Mesendoderm (in vitro differentiated cells): ENCODE measurements at regions not wholly inside any gene's neighbourhood (a gene's known extent, or its start where the extent isn't known, plus 50 kb on each side); places are given as distances from the start of the nearest gene placed in this dataset.
A peak's percentile ranks its signal among the peaks of the same experiment; 100 is the strongest.

Source experiments
- DNase-seq: peaks from one replicate; pipeline ENCODE4 v3.0.0; 2013
- H2AK5ac ChIP-seq: 2 replicates; pipeline ENCODE4 v1.6.1; 2013; ENCODE audit warnings: low read length, inconsistent platforms
- H2BK120ac ChIP-seq: 2 replicates; pipeline ENCODE4 v1.6.1; 2013; ENCODE audit warnings: low read depth, mild to moderate bottlenecking, low read length, moderate library complexity, mixed read lengths
- H2BK15ac ChIP-seq: replicated peaks from 2 replicates; pipeline ENCODE4 v1.6.1; 2013; ENCODE audit warnings: low read depth, mild to moderate bottlenecking, moderate library complexity
- H2BK5ac ChIP-seq: 2 replicates; pipeline ENCODE4 v1.6.1; 2013; ENCODE audit warnings: low read length, inconsistent platforms
- H3K18ac ChIP-seq: 2 replicates; pipeline ENCODE4 v1.6.1; 2013; ENCODE audit warnings: mild to moderate bottlenecking, low read length, mixed read lengths
- H3K23ac ChIP-seq: one replicate; pipeline ENCODE4 v1.6.1; 2013; ENCODE audit warnings: low read length
- H3K27ac ChIP-seq: 2 replicates; pipeline ENCODE4 v1.5.1; 2013; ENCODE audit warnings: low read depth, mild to moderate bottlenecking, inconsistent platforms, low read length, moderate library complexity
- H3K27me3 ChIP-seq: 2 replicates; pipeline ENCODE4 v1.6.1; 2013; ENCODE audit warnings: low read length, control low read depth, mild to moderate bottlenecking, inconsistent platforms; ENCODE audit not compliant: insufficient read depth, poor library complexity
- H3K36me3 ChIP-seq: 2 replicates; pipeline ENCODE4 v1.6.1; 2013; ENCODE audit warnings: low read length, inconsistent platforms; ENCODE audit not compliant: control insufficient read depth, insufficient read depth
- H3K4ac ChIP-seq: one replicate; pipeline ENCODE4 v1.6.1; 2013; ENCODE audit warnings: low read depth, mild to moderate bottlenecking, low read length, moderate library complexity
- H3K4me1 ChIP-seq: 2 replicates; pipeline ENCODE4 v1.6.1; 2013; ENCODE audit warnings: low read depth, low read length, inconsistent platforms; ENCODE audit not compliant: control insufficient read depth
- H3K4me2 ChIP-seq: 2 replicates; pipeline ENCODE4 v1.6.1; 2013; ENCODE audit warnings: low read length
- H3K4me3 ChIP-seq: 2 replicates; pipeline ENCODE4 v1.5.1; 2013; ENCODE audit warnings: mild to moderate bottlenecking, low read length
- H3K56ac ChIP-seq: one replicate; pipeline ENCODE4 v1.6.1; 2013; ENCODE audit warnings: low read length
- H3K79me1 ChIP-seq: 2 replicates; pipeline ENCODE4 v1.6.1; 2013; ENCODE audit warnings: low read length, inconsistent platforms
- H3K79me2 ChIP-seq: 2 replicates; pipeline ENCODE4 v1.6.1; 2013; ENCODE audit warnings: mild to moderate bottlenecking, low read length; ENCODE audit not compliant: control insufficient read depth, insufficient read depth
- H3K9ac ChIP-seq: 2 replicates; pipeline ENCODE4 v1.6.1; 2013; ENCODE audit warnings: low read length, inconsistent platforms
- H4K5ac ChIP-seq: one replicate; pipeline ENCODE4 v1.6.1; 2013; ENCODE audit warnings: low read length
- H4K8ac ChIP-seq: one replicate; pipeline ENCODE4 v1.6.1; 2013; ENCODE audit warnings: low read depth, mild to moderate bottlenecking, control low read depth, low read length, moderate library complexity
- WGBS: extraction: QIAGEN DNeasy Blood & Tissue Kit; methylation state at CpG from one replicate; pipeline ENCODE4 v1.1.7; 2013; ENCODE audit warnings: low lambda C conversion rate, missing lambda C conversion rate; ENCODE audit not compliant: insufficient coverage; ENCODE audit errors: extremely low coverage; 5-methylcytosine and 5-hydroxymethylcytosine counted together

DNA sequence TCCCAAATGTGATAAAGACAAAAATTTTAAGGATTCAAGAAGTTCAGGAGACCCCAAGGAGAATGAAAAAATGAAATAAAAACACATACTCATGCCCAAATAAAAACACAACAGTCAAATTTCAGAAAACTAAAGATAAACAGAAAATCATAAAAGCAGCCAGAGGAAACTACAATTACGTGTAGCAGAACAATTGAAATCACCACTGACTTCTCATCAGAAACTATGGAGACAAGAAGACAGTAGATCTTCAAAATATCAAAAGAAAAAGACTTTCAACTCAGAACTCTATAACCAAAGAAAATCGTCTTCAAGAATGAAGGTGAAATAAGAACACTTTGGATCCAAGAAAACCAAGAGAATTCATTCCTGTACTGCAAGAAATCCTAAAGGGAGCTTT is 54.9 kb downstream of the DIO3 start:
- Histone ChIP-seq H3K79me1 (no peaks in the 10 kb centered on the region), H3K23ac (no peak overlapping the region), H3K36me3 (no peaks in the 10 kb centered on the region), H4K5ac (no peak overlapping the region), H3K27ac (no peak overlapping the region), H3K79me2 (no peaks in the 10 kb centered on the region), H3K56ac (no peak overlapping the region), H3K9ac (no peak overlapping the region), H2BK15ac (no peak overlapping the region), H3K4me1 (no peaks in the 10 kb centered on the region), H3K27me3 (no peaks in the 10 kb centered on the region), H4K8ac (no peak overlapping the region), H3K4me3 (no peak overlapping the region), H3K18ac (no peak overlapping the region), H2BK120ac (no peak overlapping the region), H3K4ac (no peak overlapping the region), H3K4me2 (no peak overlapping the region), H2AK5ac (no peak overlapping the region), H2BK5ac (no peak overlapping the region)
- DNase-seq = no peak
- WGBS = no CpG with 5 or more reads among the region's 2 CpGs

GRCh38 chr14:101619484-101619883 is 58.2 kb downstream of the DIO3 start:
- Histone ChIP-seq H3K4me3 (no peak overlapping the region), H3K79me1 (no peaks in the 10 kb centered on the region), H3K23ac (no peak overlapping the region), H3K18ac (no peak overlapping the region), H3K56ac (no peak overlapping the region), H2AK5ac (no peak overlapping the region), H3K79me2 (no peaks in the 10 kb centered on the region), H4K5ac (no peak overlapping the region), H3K4ac (no peak overlapping the region), H3K27ac (no peak overlapping the region), H2BK5ac (no peak overlapping the region), H3K36me3 (no peaks in the 10 kb centered on the region), H3K4me2 (no peak overlapping the region), H4K8ac (no peak overlapping the region), H2BK15ac (no peak overlapping the region), H3K4me1 (peaks cover 5% of the 10 kb centered on the region), H3K27me3 (no peaks in the 10 kb centered on the region), H2BK120ac (no peak overlapping the region), H3K9ac (no peak overlapping the region)
- no CpG with 5 or more reads among the region's 8 CpGs for WGBS
- no peak for DNase-seq

- Histone ChIP-seq H3K27ac (no peak overlapping the region), H3K79me2 (no peaks in the 10 kb centered on the region), H2BK15ac (no peak overlapping the region), H3K4me1 (peaks cover 5% of the 10 kb centered on the region), H3K18ac (no peak overlapping the region), H4K5ac (no peak overlapping the region), H3K79me1 (no peaks in the 10 kb centered on the region), H3K23ac (no peak overlapping the region), H2BK120ac (no peak overlapping the region), H3K4me3 (no peak overlapping the region), H3K4ac (no peak overlapping the region), H3K56ac (no peak overlapping the region), H4K8ac (no peak overlapping the region), H2AK5ac (no peak overlapping the region), H3K9ac (no peak overlapping the region), H3K4me2 (no peak overlapping the region), H3K27me3 (no peaks in the 10 kb centered on the region), H3K36me3 (no peaks in the 10 kb centered on the region), H2BK5ac (no peak overlapping the region)
- WGBS = no CpG with 5 or more reads among the region's 11 CpGs
- DNase-seq = no peak
These were observed 58.9 kb downstream of the DIO3 start for GRCh38 chr14:101620031-101620788.

DNA sequence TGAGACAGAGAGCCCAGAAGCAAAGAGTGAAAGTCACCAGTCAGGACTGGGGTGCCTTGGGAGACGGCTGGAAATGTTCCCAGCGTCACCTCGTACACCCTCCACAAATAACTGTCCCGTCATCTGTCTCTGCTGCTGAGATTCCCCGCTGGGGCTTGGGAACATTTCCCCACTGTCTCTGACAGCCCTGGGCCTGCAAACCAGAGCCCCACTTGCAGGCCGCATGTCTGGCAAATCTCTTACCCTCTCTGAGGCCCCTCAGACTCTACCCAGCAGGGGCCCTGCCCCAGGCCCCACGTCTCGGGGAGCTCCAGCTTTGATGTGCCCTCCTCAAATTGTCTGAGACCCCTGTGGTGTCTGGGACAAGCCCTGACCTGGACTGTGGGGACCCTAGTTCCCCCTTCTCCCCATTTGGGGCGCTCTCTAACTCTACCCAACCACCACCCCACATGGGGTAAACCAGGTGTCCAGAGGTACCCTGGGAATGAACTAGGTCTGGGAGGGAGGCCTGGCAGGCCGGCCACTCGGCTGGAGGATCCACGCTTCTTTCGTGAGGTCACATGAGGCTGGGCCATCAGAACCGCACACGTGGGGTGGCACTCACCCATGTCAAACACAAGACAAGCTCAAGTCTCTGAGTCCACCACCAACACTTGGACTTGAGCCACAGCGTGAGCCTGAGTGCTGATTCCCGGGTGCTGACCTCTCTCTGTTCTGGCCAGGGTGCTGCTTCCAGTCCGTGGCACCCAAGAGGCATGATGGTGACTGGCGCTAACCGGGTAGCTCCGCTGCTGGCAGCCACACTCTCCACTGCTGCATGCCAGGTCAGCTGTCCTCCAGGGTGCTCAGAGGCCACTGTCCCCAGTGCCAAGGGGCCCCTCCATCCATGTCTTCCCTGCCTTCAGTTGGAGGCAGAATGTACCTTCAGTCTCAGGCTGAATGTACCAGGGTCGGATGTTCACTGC is 59.8 kb downstream of the DIO3 start:
- H3K4ac ChIP-seq = no peak overlapping the region
- H3K27me3 ChIP-seq = no peaks in the 10 kb centered on the region
- no CpG with 5 or more reads among the region's 22 CpGs for WGBS
- DNase-seq = no peak
- no peak overlapping the region for H3K4me2 ChIP-seq
- no peak overlapping the region for H3K27ac ChIP-seq
- H3K36me3 ChIP-seq = no peaks in the 10 kb centered on the region
- H3K4me3 ChIP-seq = no peak overlapping the region
- no peak overlapping the region for H2BK5ac ChIP-seq
- no peaks in the 10 kb centered on the region for H3K79me2 ChIP-seq
- no peak overlapping the region for H2BK15ac ChIP-seq
- peaks cover 5% of the 10 kb centered on the region for H3K4me1 ChIP-seq
- H3K23ac ChIP-seq = no peak overlapping the region
- H4K8ac ChIP-seq = no peak overlapping the region
- no peak overlapping the region for H3K18ac ChIP-seq
- no peaks in the 10 kb centered on the region for H3K79me1 ChIP-seq
- no peak overlapping the region for H2AK5ac ChIP-seq
- H4K5ac ChIP-seq = no peak overlapping the region
- no peak overlapping the region for H2BK120ac ChIP-seq
- H3K56ac ChIP-seq = no peak overlapping the region
- no peak overlapping the region for H3K9ac ChIP-seq

- Histone ChIP-seq H2BK120ac (no peak overlapping the region), H3K27me3 (no peaks in the 10 kb centered on the region), H3K4ac (no peak overlapping the region)
These were observed 61.2 kb downstream of the DIO3 start for GRCh38 chr14:101622251-101623076.

More at GRCh38 chr14:101622251-101623076, 61.2 kb downstream of the DIO3 start:
- Histone ChIP-seq H3K4me2 (no peak overlapping the region), H3K79me1 (no peaks in the 10 kb centered on the region), H3K18ac (no peak overlapping the region), H4K5ac (no peak overlapping the region), H2BK5ac (no peak overlapping the region), H2BK15ac (no peak overlapping the region), H3K4me1 (peaks cover 5% of the 10 kb centered on the region), H2AK5ac (no peak overlapping the region), H3K79me2 (no peaks in the 10 kb centered on the region), H3K27ac (no peak overlapping the region), H3K4me3 (no peak overlapping the region), H3K56ac (no peak overlapping the region), H3K23ac (no peak overlapping the region), H3K36me3 (no peaks in the 10 kb centered on the region), H3K9ac (no peak overlapping the region), H4K8ac (no peak overlapping the region)
- WGBS = no CpG with 5 or more reads among the region's 18 CpGs
- DNase-seq = peak; percentile 14
